ENCODE measurements at regions not wholly inside any gene's neighbourhood (a gene's known extent, or its start where the extent isn't known, plus 50 kb on each side); places are given as distances from the start of the nearest gene placed in this dataset.

DNA sequence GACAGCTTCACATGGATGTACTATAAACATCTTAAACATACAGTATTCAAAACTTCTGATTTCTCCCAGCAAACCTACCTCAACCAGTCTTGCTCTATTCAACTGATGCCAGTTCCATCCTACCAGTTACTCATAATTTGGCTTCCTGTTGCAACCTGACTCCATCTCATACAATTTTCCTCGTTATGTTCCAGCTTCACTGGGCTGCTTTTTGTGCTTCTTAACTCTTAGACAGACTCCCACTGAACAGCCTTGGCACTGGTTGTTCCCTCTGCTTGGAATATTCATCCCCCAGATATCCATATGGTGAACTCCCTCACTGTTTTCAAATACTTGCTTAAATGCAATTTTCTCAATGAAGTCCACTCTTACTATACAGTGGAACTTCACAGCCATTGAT, 249.2 kb downstream of the AEBP2 start:
- peak; percentile 29 for DNase-seq (ENCODE audit: low read depth)
- TF ChIP-seq, protein P1, sequence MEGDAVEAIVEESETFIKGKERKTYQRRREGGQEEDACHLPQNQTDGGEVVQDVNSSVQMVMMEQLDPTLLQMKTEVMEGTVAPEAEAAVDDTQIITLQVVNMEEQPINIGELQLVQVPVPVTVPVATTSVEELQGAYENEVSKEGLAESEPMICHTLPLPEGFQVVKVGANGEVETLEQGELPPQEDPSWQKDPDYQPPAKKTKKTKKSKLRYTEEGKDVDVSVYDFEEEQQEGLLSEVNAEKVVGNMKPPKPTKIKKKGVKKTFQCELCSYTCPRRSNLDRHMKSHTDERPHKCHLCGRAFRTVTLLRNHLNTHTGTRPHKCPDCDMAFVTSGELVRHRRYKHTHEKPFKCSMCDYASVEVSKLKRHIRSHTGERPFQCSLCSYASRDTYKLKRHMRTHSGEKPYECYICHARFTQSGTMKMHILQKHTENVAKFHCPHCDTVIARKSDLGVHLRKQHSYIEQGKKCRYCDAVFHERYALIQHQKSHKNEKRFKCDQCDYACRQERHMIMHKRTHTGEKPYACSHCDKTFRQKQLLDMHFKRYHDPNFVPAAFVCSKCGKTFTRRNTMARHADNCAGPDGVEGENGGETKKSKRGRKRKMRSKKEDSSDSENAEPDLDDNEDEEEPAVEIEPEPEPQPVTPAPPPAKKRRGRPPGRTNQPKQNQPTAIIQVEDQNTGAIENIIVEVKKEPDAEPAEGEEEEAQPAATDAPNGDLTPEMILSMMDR (conservative IDR thresholded peaks at IDR 0.05; ENCODE audit: control insufficient read depth, insufficient read depth, low read depth, low read length): no peak
- H3K4me3 ChIP-seq (ENCODE audit: control insufficient read depth, low read depth, low read length): no peak overlapping the region

DNA sequence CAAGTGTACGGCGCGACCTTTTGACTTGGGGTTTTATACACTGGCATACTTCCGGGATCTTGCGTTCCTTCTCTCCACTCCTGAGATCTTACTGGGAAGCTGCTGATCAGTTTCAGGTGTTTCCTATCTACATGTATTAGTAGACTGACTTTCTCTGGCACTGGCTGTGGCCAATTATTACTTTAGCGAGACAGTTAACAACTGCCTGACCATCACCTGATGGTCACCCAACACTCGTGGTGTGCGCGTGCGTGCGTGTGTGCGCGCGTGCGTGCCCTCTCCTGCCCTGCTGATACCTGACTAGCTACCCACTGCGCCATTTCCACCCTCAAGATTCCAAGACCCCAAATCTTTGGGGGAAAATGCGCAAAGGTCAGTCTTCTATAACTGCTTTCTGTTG, 249.9 kb downstream of the AEBP2 start:
- DNase-seq (ENCODE audit: low read depth): no peak
- no peak overlapping the region for H3K4me3 ChIP-seq (ENCODE audit: control insufficient read depth, low read depth, low read length)
- TF ChIP-seq, protein P1 (conservative IDR thresholded peaks at IDR 0.05; ENCODE audit: control insufficient read depth, insufficient read depth, low read depth, low read length): no peak

DNA sequence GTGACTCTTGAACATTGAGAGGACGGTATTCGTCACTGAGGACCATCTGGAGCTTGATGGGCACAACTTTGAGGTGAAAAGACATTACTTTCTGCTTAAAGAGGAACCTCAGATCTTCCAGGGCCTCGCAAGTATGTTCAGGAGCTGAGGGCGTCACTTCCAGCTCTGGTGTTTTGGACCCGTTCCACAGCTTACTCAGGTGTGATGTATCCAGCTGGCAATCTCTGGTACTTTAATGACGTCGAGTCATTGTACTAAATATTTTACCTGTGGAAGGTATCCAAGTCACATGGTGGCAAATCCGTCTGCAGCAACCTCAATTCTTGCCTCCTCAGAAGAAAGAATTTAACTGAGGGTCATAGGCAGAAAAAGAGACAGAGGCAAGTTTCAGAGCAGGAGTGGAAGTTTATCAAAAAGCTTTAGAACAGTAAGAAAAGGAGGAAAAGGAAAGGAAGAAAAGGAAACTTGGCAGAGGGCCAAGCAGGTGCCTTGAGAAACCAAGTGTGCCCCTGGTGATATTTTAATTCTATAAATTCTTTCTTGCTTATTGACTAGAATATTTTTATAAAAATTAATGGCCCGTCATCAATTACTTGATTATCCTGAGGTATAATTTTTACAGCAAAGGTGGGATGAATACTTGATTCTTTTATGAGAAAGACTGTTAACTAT, 250.6 kb downstream of the AEBP2 start:
- H3K4me3 ChIP-seq (ENCODE audit: control insufficient read depth, low read depth, low read length): no peak overlapping the region
- TF ChIP-seq, protein P1 (conservative IDR thresholded peaks at IDR 0.05; ENCODE audit: control insufficient read depth, insufficient read depth, low read depth, low read length): no peak
- no peak for DNase-seq (ENCODE audit: low read depth)

DNA sequence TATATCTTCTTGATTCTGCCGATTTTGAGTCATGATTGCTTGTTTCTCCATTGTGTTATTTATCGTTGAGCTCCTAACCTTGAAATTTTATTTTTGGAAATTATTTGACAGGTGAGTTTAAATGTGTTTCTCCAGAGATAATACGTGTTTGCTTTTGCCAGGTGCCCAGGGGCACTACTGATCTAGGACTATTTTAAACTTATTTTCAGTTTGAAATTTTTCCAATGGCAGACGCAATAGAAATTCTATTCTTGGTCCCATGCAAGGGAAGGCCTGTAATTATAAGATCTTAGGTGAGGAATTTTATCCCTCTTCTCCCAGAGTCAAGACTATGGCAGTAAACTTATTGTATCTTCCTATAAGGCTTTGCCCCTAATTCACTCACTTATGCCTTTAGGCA, 252.8 kb downstream of the AEBP2 start:
- no peak overlapping the region for H3K4me3 ChIP-seq (ENCODE audit: control insufficient read depth, low read depth, low read length)
- TF ChIP-seq, protein P1 (conservative IDR thresholded peaks at IDR 0.05; ENCODE audit: control insufficient read depth, insufficient read depth, low read depth, low read length): no peak
- no peak for DNase-seq (ENCODE audit: low read depth)

DNA sequence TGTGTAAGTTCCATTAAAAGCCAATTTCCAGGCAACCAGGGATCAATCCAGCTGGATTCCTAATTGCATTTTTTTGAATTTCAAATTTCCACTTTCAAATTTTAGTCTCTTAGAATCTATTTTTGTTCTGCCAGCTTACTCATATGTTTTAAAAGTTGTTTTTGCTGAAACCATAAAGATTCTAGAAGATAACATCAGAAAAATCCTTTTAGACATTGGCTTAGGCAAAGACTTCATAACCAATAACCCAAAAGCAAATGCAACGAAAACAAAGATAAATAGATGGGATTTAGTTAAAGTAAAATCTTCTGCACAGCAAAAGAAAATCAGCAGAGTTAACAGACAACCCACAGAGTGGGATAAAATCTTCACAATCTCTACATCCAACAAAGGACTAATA, 253.3 kb downstream of the AEBP2 start:
- no peak overlapping the region for H3K4me3 ChIP-seq (ENCODE audit: control insufficient read depth, low read depth, low read length)
- no peak for DNase-seq (ENCODE audit: low read depth)
- TF ChIP-seq, protein P1 (conservative IDR thresholded peaks at IDR 0.05; ENCODE audit: control insufficient read depth, insufficient read depth, low read depth, low read length): no peak

DNA sequence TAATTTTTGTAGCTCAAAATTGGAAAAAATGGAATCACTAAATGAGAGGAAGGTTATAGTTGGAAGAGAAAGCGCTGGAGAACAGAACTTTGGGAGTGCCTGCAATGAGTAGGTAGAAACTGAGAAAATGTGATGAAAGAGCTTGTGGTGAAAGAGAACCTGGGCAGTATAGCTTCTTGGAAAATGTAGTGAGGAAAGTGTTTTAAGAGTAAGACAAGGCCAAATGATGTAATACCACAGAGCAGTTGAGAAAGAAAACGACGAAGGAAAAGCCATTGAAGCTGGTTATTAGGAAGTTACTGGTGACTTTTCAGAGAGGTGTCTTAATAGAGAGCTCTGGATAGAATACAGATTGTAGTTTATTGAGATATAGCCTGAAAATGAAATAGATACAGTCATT, 255.3 kb downstream of the AEBP2 start:
- H3K4me3 ChIP-seq (ENCODE audit: control insufficient read depth, low read depth, low read length): no peak overlapping the region
- TF ChIP-seq, protein P1 (conservative IDR thresholded peaks at IDR 0.05; ENCODE audit: control insufficient read depth, insufficient read depth, low read depth, low read length): no peak
- peak; percentile 41 for DNase-seq (ENCODE audit: low read depth)
